H1 (cell line): ENCODE measurements at regions not wholly inside any gene's neighbourhood (a gene's known extent, or its start where the extent isn't known, plus 50 kb on each side); places are given as distances from the start of the nearest gene placed in this dataset.

Source experiments
- CTCF ChIA-PET: fragments of 300-600 bp; sonication (Branson Sonifier 250); formaldehyde crosslinking; loops from one replicate; lab custom pipeline; 2021; ENCODE audit not compliant: partially characterized antibody; lab: Charles Lee
- POLR2A ChIA-PET: fragments of 300-600 bp; sonication (Branson Sonifier 250); formaldehyde crosslinking; loops from one replicate; lab custom pipeline; 2021; ENCODE audit warnings: inconsistent platforms; ENCODE audit not compliant: partially characterized antibody; lab: Charles Lee
- DNase-seq, 2 experiments: peaks; one replicate each; pipeline versions ENCODE4 v3.0.0 to v3.0.0-alpha.2; 2010 to 2022; ENCODE audit warnings: low spot score in 2 of 2, low read depth in 1 of 2, mixed read lengths in 1 of 2
- FAIRE-seq: peaks from 2 replicates; lab custom pipeline; 2011; peaks lifted over from hg19 to GRCh38; lab: Jason Lieb, UNC
- H2AFZ ChIP-seq: 2 replicates; pipeline ENCODE4 v1.8.1; 2012; ENCODE audit warnings: low read length, inconsistent platforms
- H2AK5ac ChIP-seq: 2 replicates; pipeline ENCODE4 v1.6.1; 2013; ENCODE audit warnings: low read depth, low read length
- H2BK120ac ChIP-seq: replicated peaks from 2 replicates; pipeline ENCODE3; 2013; ENCODE audit warnings: low read depth, low read length, inconsistent platforms
- H2BK12ac ChIP-seq: 2 replicates; pipeline ENCODE4 v1.6.1; 2013; ENCODE audit warnings: low read depth, low read length
- H2BK15ac ChIP-seq: 2 replicates; pipeline ENCODE4 v1.6.1; 2013; ENCODE audit warnings: low read length
- H2BK20ac ChIP-seq: 2 replicates; pipeline ENCODE4 v1.6.1; 2013; ENCODE audit warnings: low read length
- H2BK5ac ChIP-seq: 2 replicates; pipeline ENCODE4 v1.6.1; 2013; ENCODE audit warnings: low read depth, low read length
- H3K14ac ChIP-seq: 2 replicates; pipeline ENCODE4 v1.6.1; 2013; ENCODE audit warnings: inconsistent platforms; ENCODE audit not compliant: insufficient read length
- H3K18ac ChIP-seq: 2 replicates; pipeline ENCODE4 v1.6.1; 2013; ENCODE audit warnings: low read length; ENCODE audit errors: extremely low read depth
- H3K23ac ChIP-seq: 2 replicates; pipeline ENCODE4 v1.6.1; 2013; ENCODE audit warnings: inconsistent platforms; ENCODE audit not compliant: insufficient read length
- H3K23me2 ChIP-seq: 2 replicates; pipeline ENCODE4 v1.6.1; 2013; ENCODE audit warnings: low read depth, low read length
- H3K27ac ChIP-seq: 2 replicates; pipeline ENCODE4 v1.6.1; 2011; ENCODE audit warnings: low read depth, low read length, inconsistent platforms
- H3K27me3 ChIP-seq, 4 experiments: replicated peaks in 1 of 4; 1 replicate in 1 of 4; 2 replicates in 3 of 4; pipeline versions ENCODE4 v1.6.1 to v1.8.1; 2011 to 2013; ENCODE audit warnings: low read length in 3 of 4, mild to moderate bottlenecking in 3 of 4, inconsistent platforms in 2 of 4, mixed read lengths in 2 of 4, moderate library complexity in 1 of 4; ENCODE audit not compliant: control insufficient read depth in 3 of 4, insufficient read depth in 3 of 4; ENCODE audit errors: extremely low read depth in 1 of 4
- H3K36me3 ChIP-seq, 4 experiments: 2 replicates each; pipeline versions ENCODE4 v1.6.1 to v1.8.1; 2011 to 2013; ENCODE audit warnings: mild to moderate bottlenecking in 4 of 4, low read length in 3 of 4, moderate library complexity in 2 of 4, control low read depth in 1 of 4, inconsistent platforms in 1 of 4; ENCODE audit not compliant: insufficient read depth in 4 of 4, control insufficient read depth in 2 of 4
- H3K4ac ChIP-seq: replicated peaks from 2 replicates; pipeline ENCODE3; 2013; ENCODE audit warnings: low read length, low read depth, mixed read lengths, inconsistent platforms; ENCODE audit not compliant: insufficient read length
- H3K4me1 ChIP-seq, 4 experiments: replicated peaks in 1 of 4; 1 replicate in 1 of 4; 2 replicates in 3 of 4; pipeline versions ENCODE4 v1.6.1 to v1.8.1; 2011 to 2013; ENCODE audit warnings: low read length in 3 of 4, inconsistent platforms in 2 of 4, mixed read lengths in 1 of 4; ENCODE audit not compliant: insufficient read depth in 4 of 4, control insufficient read depth in 3 of 4
- H3K4me2 ChIP-seq, 2 experiments: 2 replicates each; pipeline versions ENCODE4 v1.6.1 to v1.8.1; 2011 to 2013; ENCODE audit warnings: low read depth in 2 of 2, low read length in 2 of 2, control low read depth in 1 of 2, inconsistent platforms in 1 of 2, mild to moderate bottlenecking in 1 of 2; ENCODE audit not compliant: insufficient read depth in 1 of 2
- H3K4me3 ChIP-seq, 4 experiments: fragments of 200-600, 300-600 bp in 1 of 4; sonication (generic), shearing (Covaris generic), sonication (Bioruptor Twin) in 1 of 4; 2 replicates each; pipeline versions ENCODE4 v1.5.1 to v1.8.1; 2011 to 2016; ENCODE audit warnings: low read length in 4 of 4, low read depth in 3 of 4, control low read depth in 2 of 4, inconsistent platforms in 2 of 4, mild to moderate bottlenecking in 2 of 4, mixed read lengths in 1 of 4, moderate library complexity in 1 of 4; ENCODE audit not compliant: insufficient read depth in 2 of 4; ENCODE audit errors: extremely low read depth in 1 of 4
- H3K56ac ChIP-seq: replicated peaks from 2 replicates; pipeline ENCODE3; 2013; ENCODE audit warnings: low read depth, mild to moderate bottlenecking, mixed read lengths, low read length, inconsistent platforms; ENCODE audit not compliant: insufficient read length
- H3K79me1 ChIP-seq: 2 replicates; pipeline ENCODE4 v1.6.1; 2013; ENCODE audit warnings: low read depth, low read length, control low read depth
- H3K79me2 ChIP-seq, 2 experiments: 2 replicates each; pipeline versions ENCODE4 v1.6.1 to v1.8.1; 2012 to 2013; ENCODE audit warnings: low read length in 2 of 2, mild to moderate bottlenecking in 2 of 2, inconsistent platforms in 1 of 2; ENCODE audit not compliant: insufficient read depth in 2 of 2, control insufficient read depth in 1 of 2
- H3K9ac ChIP-seq, 4 experiments: replicated peaks in 1 of 4; 1 replicate in 1 of 4; 2 replicates in 3 of 4; pipeline versions ENCODE4 v1.6.1 to v1.8.1; 2011 to 2013; ENCODE audit warnings: low read depth in 3 of 4, low read length in 3 of 4, control low read depth in 2 of 4, mild to moderate bottlenecking in 2 of 4, moderate library complexity in 2 of 4, inconsistent platforms in 1 of 4; ENCODE audit errors: extremely low read depth in 1 of 4
- H3K9me3 ChIP-seq, 2 experiments: 2 replicates each; pipeline versions ENCODE4 v1.6.1 to v1.8.1; 2012 to 2013; ENCODE audit warnings: mild to moderate bottlenecking in 2 of 2, moderate library complexity in 2 of 2, control low read depth in 1 of 2, inconsistent platforms in 1 of 2, low read depth in 1 of 2, low read length in 1 of 2, mixed read lengths in 1 of 2; ENCODE audit not compliant: insufficient read depth in 2 of 2
- H4K20me1 ChIP-seq, 2 experiments: replicated peaks in 1 of 2; 2 replicates each; pipeline versions ENCODE3 to v1.8.1; 2011 to 2013; ENCODE audit warnings: inconsistent platforms in 2 of 2, low read length in 2 of 2, mild to moderate bottlenecking in 1 of 2; ENCODE audit not compliant: insufficient read depth in 2 of 2, control insufficient read depth in 1 of 2
- H4K5ac ChIP-seq: 2 replicates; pipeline ENCODE4 v1.6.1; 2013; ENCODE audit warnings: low read length, low read depth, mixed read lengths, inconsistent platforms; ENCODE audit not compliant: insufficient read length
- H4K8ac ChIP-seq: 2 replicates; pipeline ENCODE4 v1.8.0; 2013; ENCODE audit warnings: mild to moderate bottlenecking, moderate library complexity, low read length, inconsistent platforms; ENCODE audit not compliant: insufficient read depth; ENCODE audit errors: extremely low read depth
- H4K91ac ChIP-seq: replicated peaks from 2 replicates; pipeline ENCODE3; 2013; ENCODE audit warnings: low read length, mixed read lengths, inconsistent platforms; ENCODE audit not compliant: insufficient read length
- ATF3 ChIP-seq: IDR thresholded peaks from 2 replicates; pipeline ENCODE4 v1.6.1; 2011; ENCODE audit warnings: low read depth, mild to moderate bottlenecking, low read length; ENCODE audit not compliant: insufficient read depth
- CBX5 ChIP-seq: fragments of 300-800, 300-1000 bp; sonication (generic); IDR thresholded peaks from 2 replicates; pipeline ENCODE4 v1.7.1; 2016; ENCODE audit warnings: antibody characterized with exemption, low read length, low read depth
- CTCF ChIP-seq, 3 experiments: IDR thresholded peaks; 1 replicate in 2 of 3; 2 replicates in 1 of 3; pipeline versions ENCODE4 v1.5.1 to v1.6.1; 2011; ENCODE audit warnings: low read length in 3 of 3, mild to moderate bottlenecking in 3 of 3, inconsistent platforms in 2 of 3, low read depth in 1 of 3, moderate library complexity in 1 of 3; ENCODE audit not compliant: insufficient read depth in 1 of 3; ENCODE audit errors: control extremely low read depth in 1 of 3
- GABPA ChIP-seq: IDR thresholded peaks from 2 replicates; pipeline ENCODE4 v1.6.1; 2011; ENCODE audit warnings: mild to moderate bottlenecking, low read length, moderate library complexity, borderline replicate concordance; ENCODE audit not compliant: insufficient read depth
- POU5F1 ChIP-seq: IDR thresholded peaks from 2 replicates; pipeline ENCODE4 v1.6.1; 2011; ENCODE audit warnings: low read depth, mild to moderate bottlenecking, low read length, moderate library complexity
- RXRA ChIP-seq: IDR thresholded peaks from 2 replicates; pipeline ENCODE4 v1.6.1; 2011; ENCODE audit warnings: low read depth, mild to moderate bottlenecking, low read length, moderate library complexity; ENCODE audit not compliant: insufficient read depth
- SIX5 ChIP-seq: IDR thresholded peaks from 2 replicates; pipeline ENCODE4 v1.6.1; 2011; ENCODE audit warnings: mild to moderate bottlenecking, low read depth, low read length
- SP1 ChIP-seq: IDR thresholded peaks from 2 replicates; pipeline ENCODE4 v1.6.1; 2011; ENCODE audit warnings: low read depth, low read length
- TEAD4 ChIP-seq: IDR thresholded peaks from 2 replicates; pipeline ENCODE4 v1.6.1; 2012; ENCODE audit warnings: low read depth, low read length, inconsistent platforms, mixed read lengths
- ZNF274 ChIP-seq: IDR thresholded peaks from 2 replicates; pipeline ENCODE4 v1.7.0; 2012; ENCODE audit warnings: low read length, borderline replicate concordance; ENCODE audit errors: extremely low read depth
- WGBS, 2 experiments: shearing (Covaris generic) in 1 of 2; methylation state at CpG; one replicate each; pipeline versions ENCODE4 v1.1.6 to v1.1.7; 2013 to 2015; ENCODE audit warnings: low lambda C conversion rate in 2 of 2, mixed read lengths in 2 of 2, inconsistent platforms in 1 of 2, low coverage in 1 of 2, missing lambda C conversion rate in 1 of 2; ENCODE audit not compliant: insufficient replicate concordance in 2 of 2, insufficient coverage in 1 of 2, insufficient read length in 1 of 2; ENCODE audit errors: extremely low coverage in 1 of 2, missing lambda C conversion rate in 1 of 2; 5-methylcytosine and 5-hydroxymethylcytosine counted together

- FAIRE-seq (no peak), DNase-seq (no peak)
- H4K8ac ChIP-seq, result no peak overlapping the region
- no peak overlapping the region for H3K56ac ChIP-seq
- no peaks in the 10 kb centered on the region; the same call in 1 of the 2 replicates for H3K23me2 ChIP-seq
- 95% methylated on average over 3 of the region's 3 CpGs; no CpG with 5 or more reads in 1 of the 2 experiments for WGBS, 2 experiments
- no peaks in the 10 kb centered on the region for H3K79me2 ChIP-seq
- H3K4me1 ChIP-seq, result no peaks in the 10 kb centered on the region
- no peak overlapping the region for H2AK5ac ChIP-seq
- no peak overlapping the region for H3K18ac ChIP-seq
- no peak overlapping the region for H4K91ac ChIP-seq
- H3K9ac ChIP-seq, result no peak overlapping the region
- POLR2A ChIA-PET, result no interaction called here
- no peak overlapping the region for H3K4me3 ChIP-seq
- H2BK120ac ChIP-seq, result no peak overlapping the region
- H2BK20ac ChIP-seq, result no peak overlapping the region
- no peak for TF ChIP-seq SP1
- TF ChIP-seq CTCF (IDR thresholded peaks at IDR 0.05; ENCODE audit: control extremely low read depth in 1 of 3, insufficient read depth in 1 of 3, low read depth in 1 of 3, low read length in 3 of 3), result no peak
- no peak for TF ChIP-seq GABPA
- TF ChIP-seq CBX5, result no peak
- TF ChIP-seq ATF3, result no peak
- TF ChIP-seq SIX5, result no peak
- TF ChIP-seq RXRA, result no peak
- no peak for TF ChIP-seq TEAD4
- no peak for TF ChIP-seq POU5F1
- TF ChIP-seq ZNF274, result no peak
- H2BK12ac ChIP-seq, result no peak overlapping the region
- H4K5ac ChIP-seq, result no peak overlapping the region
- no peak overlapping the region for H3K14ac ChIP-seq
- no peaks in the 10 kb centered on the region for H4K20me1 ChIP-seq
- H3K79me1 ChIP-seq, result no peaks in the 10 kb centered on the region
- H2AFZ ChIP-seq, result no peak overlapping the region
- H3K4me2 ChIP-seq, result no peak overlapping the region
- no peak overlapping the region for H3K4ac ChIP-seq
- CTCF ChIA-PET, result interaction anchor here (0.7 kb wide), 1 partner anchor 176 kb away, joined by 3 read pairs; no protein-coding TSS in a partner anchor
- H3K27me3 ChIP-seq, result no peaks in the 10 kb centered on the region
- H2BK15ac ChIP-seq, result no peak overlapping the region
- H2BK5ac ChIP-seq, result no peak overlapping the region
- no peak overlapping the region for H3K27ac ChIP-seq
- no peaks in the 10 kb centered on the region for H3K9me3 ChIP-seq
- H3K36me3 ChIP-seq, result no peaks in the 10 kb centered on the region
- H3K23ac ChIP-seq, result no peak overlapping the region
Observed at GRCh38 chr10:10508211-10508610, 509.5 kb upstream of the CELF2 start.
